ENCODE measurements at regions not wholly inside any gene's neighbourhood (a gene's known extent, or its start where the extent isn't known, plus 50 kb on each side); places are given as distances from the start of the nearest gene placed in this dataset.
"Not testable (repeated sequence)": the region's sequence is repeated elsewhere in the genome, so short reads cannot be mapped to it uniquely, and the experiment has no call there.

GRCh38 chr12:86572455-86572854 lies 316.3 kb upstream of the MGAT4C start:
- no peak for TF ChIP-seq ARNT (IDR thresholded peaks at IDR 0.05)
- TF ChIP-seq TARDBP (IDR thresholded peaks at IDR 0.05) = no peak
- no peak for TF ChIP-seq FOXK2 (IDR thresholded peaks at IDR 0.05)
- ChIA-PET CTCF (no interaction called here), POLR2A (no interaction called here)
- DNase-seq (ENCODE audit: extremely low spot score) = no peak

DNA sequence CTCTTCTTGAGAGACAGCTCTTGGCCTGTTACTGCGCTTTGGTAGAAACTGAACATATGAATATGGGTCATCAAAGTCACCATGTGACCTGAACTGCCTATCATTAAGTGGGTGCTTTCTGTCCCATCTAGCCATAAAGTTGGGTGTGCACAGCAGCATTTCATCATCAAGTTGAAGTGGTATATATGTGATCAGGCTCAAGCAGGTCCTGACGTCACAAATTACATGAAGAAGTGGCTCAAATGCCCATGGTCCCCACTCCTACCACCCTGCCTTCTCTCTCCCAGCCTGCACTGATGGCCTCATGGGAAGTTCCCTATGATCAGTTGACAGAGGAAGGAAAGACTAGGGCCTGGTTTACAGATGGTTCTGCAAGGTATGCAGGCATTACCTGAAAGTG lies 308.8 kb upstream of the MGAT4C start:
- ChIA-PET POLR2A (no interaction called here), CTCF (no interaction called here)
- DNase-seq (ENCODE audit: extremely low spot score) = no peak
- TF ChIP-seq ZNF384 (IDR thresholded peaks at IDR 0.05) = no peak
- no peak for TF ChIP-seq FOXM1 (IDR thresholded peaks at IDR 0.05; ENCODE audit: borderline replicate concordance)
- TF ChIP-seq CTBP1 (IDR thresholded peaks at IDR 0.05; ENCODE audit: borderline replicate concordance) = no peak

DNA sequence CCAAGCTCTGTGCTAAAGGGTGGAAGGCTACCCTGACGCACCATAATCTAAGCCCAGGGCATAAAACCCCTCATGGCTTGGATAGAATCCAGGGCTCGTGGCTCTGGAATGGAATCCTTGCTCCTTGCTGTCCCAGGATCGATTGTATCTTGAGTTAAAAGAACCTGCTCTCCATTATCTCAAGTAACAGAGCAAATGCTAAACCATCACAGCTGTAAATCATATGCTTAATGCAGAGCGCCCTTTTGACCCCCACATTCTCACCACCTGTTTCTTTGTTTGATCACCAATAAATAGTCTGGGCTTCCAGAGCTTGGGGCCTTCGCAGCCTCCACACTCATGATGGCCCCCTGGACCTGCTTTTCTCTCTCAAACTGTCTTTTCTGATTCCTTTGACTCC lies 299.3 kb upstream of the MGAT4C start:
- CTCF ChIA-PET; DNase-seq (ENCODE audit: extremely low spot score); POLR2A ChIA-PET: not testable (repeated sequence)

- CTCF ChIA-PET = no interaction called here
Observed at GRCh38 chr12:86551146-86551571, 295.0 kb upstream of the MGAT4C start.

GRCh38 chr12:86550218-86551145 lies 294.3 kb upstream of the MGAT4C start:
- DNase-seq (ENCODE audit: extremely low spot score) = no peak
- no peak for TF ChIP-seq FOXM1 (IDR thresholded peaks at IDR 0.05; ENCODE audit: borderline replicate concordance)
- no peak for TF ChIP-seq ARNT (IDR thresholded peaks at IDR 0.05)
- no peak for TF ChIP-seq NFRKB (IDR thresholded peaks at IDR 0.05)
- TF ChIP-seq ZNF384 (IDR thresholded peaks at IDR 0.05) = no peak
- TF ChIP-seq ELF4 (IDR thresholded peaks at IDR 0.05) = no peak
- TF ChIP-seq L3MBTL2 (conservative IDR thresholded peaks at IDR 0.05) = no peak
- no peak for TF ChIP-seq TARDBP (IDR thresholded peaks at IDR 0.05)
- no peak for TF ChIP-seq LEF1 (IDR thresholded peaks at IDR 0.05; ENCODE audit: borderline replicate concordance)
- TF ChIP-seq HDGF (IDR thresholded peaks at IDR 0.05; ENCODE audit: borderline replicate concordance) = no peak
- no peak for TF ChIP-seq BHLHE40 (IDR thresholded peaks at IDR 0.05; ENCODE audit: borderline replicate concordance)
- no peak for TF ChIP-seq CTBP1 (IDR thresholded peaks at IDR 0.05; ENCODE audit: borderline replicate concordance)
- TF ChIP-seq, protein P1, sequence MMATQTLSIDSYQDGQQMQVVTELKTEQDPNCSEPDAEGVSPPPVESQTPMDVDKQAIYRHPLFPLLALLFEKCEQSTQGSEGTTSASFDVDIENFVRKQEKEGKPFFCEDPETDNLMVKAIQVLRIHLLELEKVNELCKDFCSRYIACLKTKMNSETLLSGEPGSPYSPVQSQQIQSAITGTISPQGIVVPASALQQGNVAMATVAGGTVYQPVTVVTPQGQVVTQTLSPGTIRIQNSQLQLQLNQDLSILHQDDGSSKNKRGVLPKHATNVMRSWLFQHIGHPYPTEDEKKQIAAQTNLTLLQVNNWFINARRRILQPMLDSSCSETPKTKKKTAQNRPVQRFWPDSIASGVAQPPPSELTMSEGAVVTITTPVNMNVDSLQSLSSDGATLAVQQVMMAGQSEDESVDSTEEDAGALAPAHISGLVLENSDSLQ (IDR thresholded peaks at IDR 0.05) = no peak
- CTCF ChIA-PET = no interaction called here
- POLR2A ChIA-PET = no interaction called here

More at GRCh38 chr12:86551146-86551571, 295.0 kb upstream of the MGAT4C start:
- no peak for TF ChIP-seq FOXA1 (IDR thresholded peaks at IDR 0.05)
- TF ChIP-seq CTBP1 (IDR thresholded peaks at IDR 0.05; ENCODE audit: borderline replicate concordance) = no peak
- TF ChIP-seq BHLHE40 (IDR thresholded peaks at IDR 0.05; ENCODE audit: borderline replicate concordance) = no peak
- POLR2A ChIA-PET = no interaction called here
- DNase-seq (ENCODE audit: extremely low spot score) = no peak

DNA sequence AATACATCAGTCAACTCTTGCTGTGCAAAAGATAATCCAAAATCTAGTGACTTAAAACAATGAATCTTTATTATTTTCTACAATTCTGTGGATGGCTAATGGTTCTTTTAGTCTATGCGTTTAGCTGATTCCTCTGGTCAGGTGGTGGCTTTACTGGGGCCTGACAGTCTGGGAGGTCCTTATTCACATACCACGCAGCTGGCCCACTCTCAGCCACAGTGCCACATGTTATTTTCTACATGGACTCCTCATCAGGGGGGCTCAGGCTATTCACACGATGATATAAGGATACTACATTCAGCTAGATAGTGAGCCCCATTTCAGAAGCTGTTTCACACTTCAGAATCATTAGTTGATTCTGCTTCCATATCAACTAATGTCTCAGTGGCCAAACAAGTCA lies 287.5 kb upstream of the MGAT4C start:
- no peak for DNase-seq (ENCODE audit: extremely low spot score)
- POLR2A ChIA-PET = no interaction called here
- CTCF ChIA-PET = no interaction called here
- TF ChIP-seq ARNT (IDR thresholded peaks at IDR 0.05) (no peak), NFRKB (IDR thresholded peaks at IDR 0.05) (no peak), FOXM1 (IDR thresholded peaks at IDR 0.05; ENCODE audit: borderline replicate concordance) (no peak), FOXK2 (IDR thresholded peaks at IDR 0.05) (no peak), ELF4 (IDR thresholded peaks at IDR 0.05) (no peak), BHLHE40 (IDR thresholded peaks at IDR 0.05; ENCODE audit: borderline replicate concordance) (no peak)
- TF ChIP-seq, protein P1 (IDR thresholded peaks at IDR 0.05) = no peak

DNA sequence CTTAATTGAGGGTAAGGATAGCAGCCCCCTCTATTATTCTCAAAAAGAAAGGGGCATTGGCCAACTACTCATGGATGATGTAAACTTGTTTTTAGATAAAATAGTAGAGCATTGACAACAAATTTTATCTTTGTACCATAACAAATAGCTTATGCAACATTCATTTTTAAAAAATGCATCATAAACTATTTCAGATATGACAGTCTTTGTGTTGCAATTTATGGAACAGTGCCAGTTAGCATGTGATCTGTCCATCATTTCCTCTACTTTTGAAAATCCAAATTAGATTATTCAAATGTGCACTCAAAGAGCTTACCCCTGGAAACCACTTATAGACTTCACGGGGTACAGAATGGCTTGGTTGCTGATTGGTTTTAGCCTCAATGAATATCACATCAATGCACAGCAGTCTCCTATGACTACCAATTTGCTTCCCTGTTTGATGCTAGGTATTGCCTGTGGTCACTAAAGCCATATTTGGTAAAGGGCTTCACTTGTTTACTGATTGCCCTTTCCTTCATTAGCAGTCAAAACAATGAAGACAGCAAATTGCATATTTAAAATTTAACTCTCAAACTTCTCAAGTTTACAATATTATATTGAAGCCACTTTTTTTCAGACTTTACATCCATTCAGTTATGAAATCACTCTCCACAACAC lies 274.9 kb upstream of the MGAT4C start:
- TF ChIP-seq, protein P1 (IDR thresholded peaks at IDR 0.05) = no peak
- no peak for TF ChIP-seq LEF1 (IDR thresholded peaks at IDR 0.05; ENCODE audit: borderline replicate concordance)
- no peak for TF ChIP-seq ARNT (IDR thresholded peaks at IDR 0.05)
- no peak for TF ChIP-seq BHLHE40 (IDR thresholded peaks at IDR 0.05; ENCODE audit: borderline replicate concordance)
- TF ChIP-seq L3MBTL2 (conservative IDR thresholded peaks at IDR 0.05) = no peak
- TF ChIP-seq NFRKB (IDR thresholded peaks at IDR 0.05) = no peak
- no peak for TF ChIP-seq CTBP1 (IDR thresholded peaks at IDR 0.05; ENCODE audit: borderline replicate concordance)
- TF ChIP-seq TARDBP (IDR thresholded peaks at IDR 0.05) = no peak
- TF ChIP-seq SUZ12 (IDR thresholded peaks at IDR 0.05) = no peak
- DNase-seq (ENCODE audit: extremely low spot score) = no peak
- POLR2A ChIA-PET = no interaction called here
- CTCF ChIA-PET = no interaction called here

Measured in HEK293T (cell line).